H9 (cell line): ENCODE measurements at regions not wholly inside any gene's neighbourhood (a gene's known extent, or its start where the extent isn't known, plus 50 kb on each side); places are given as distances from the start of the nearest gene placed in this dataset.

Source experiments
- DNase-seq: peaks from one replicate; pipeline ENCODE4 v3.0.0-alpha.2; 2017
- H2AFZ ChIP-seq: one replicate; pipeline ENCODE4 v1.6.1; 2013; ENCODE audit warnings: mild to moderate bottlenecking, low read length, control low read depth, moderate library complexity
- H2AK5ac ChIP-seq: 2 replicates; pipeline ENCODE4 v1.6.1; 2013; ENCODE audit warnings: low read length, control low read depth, mixed read lengths; ENCODE audit not compliant: insufficient read length
- H2BK120ac ChIP-seq: one replicate; pipeline ENCODE4 v1.6.1; 2013; ENCODE audit warnings: low read depth, mild to moderate bottlenecking, low read length, control low read depth, inconsistent platforms; ENCODE audit not compliant: poor library complexity, severe bottlenecking
- H2BK12ac ChIP-seq: 2 replicates; pipeline ENCODE4 v1.6.1; 2013; ENCODE audit warnings: low read length, control low read depth, mixed read lengths, low read depth; ENCODE audit not compliant: insufficient read length
- H2BK15ac ChIP-seq: 2 replicates; pipeline ENCODE4 v1.6.1; 2013; ENCODE audit warnings: low read depth, low read length, control low read depth
- H2BK20ac ChIP-seq: one replicate; pipeline ENCODE4 v1.6.1; 2013; ENCODE audit warnings: low read depth, mild to moderate bottlenecking, low read length, control low read depth, inconsistent platforms; ENCODE audit not compliant: poor library complexity, severe bottlenecking
- H2BK5ac ChIP-seq: 2 replicates; pipeline ENCODE4 v1.6.1; 2013; ENCODE audit warnings: low read length, control low read depth, mixed read lengths; ENCODE audit not compliant: insufficient read length
- H3K14ac ChIP-seq: 2 replicates; pipeline ENCODE4 v1.6.1; 2013; ENCODE audit warnings: low read length, control low read depth; ENCODE audit not compliant: insufficient read depth
- H3K18ac ChIP-seq: 2 replicates; pipeline ENCODE4 v1.6.1; 2013; ENCODE audit warnings: low read depth, mild to moderate bottlenecking, mixed read lengths, low read length, control low read depth; ENCODE audit not compliant: insufficient read length
- H3K23ac ChIP-seq: 2 replicates; pipeline ENCODE4 v1.6.1; 2013; ENCODE audit warnings: low read length, control low read depth, mixed read lengths, low read depth; ENCODE audit not compliant: insufficient read length
- H3K23me2 ChIP-seq: 2 replicates; pipeline ENCODE4 v1.6.1; 2013; ENCODE audit warnings: low read depth, mild to moderate bottlenecking, mixed read lengths, low read length, control low read depth; ENCODE audit not compliant: insufficient read length, poor library complexity, severe bottlenecking
- H3K27ac ChIP-seq: 2 replicates; pipeline ENCODE4 v1.5.1; 2013; ENCODE audit warnings: low read length, control low read depth, mixed read lengths, low read depth; ENCODE audit not compliant: insufficient read length
- H3K27me3 ChIP-seq: 2 replicates; pipeline ENCODE4 v1.6.1; 2013; ENCODE audit warnings: low read length, control low read depth, inconsistent platforms; ENCODE audit not compliant: insufficient read depth
- H3K4ac ChIP-seq: 2 replicates; pipeline ENCODE4 v1.6.1; 2013; ENCODE audit warnings: low read depth, mild to moderate bottlenecking, control low read depth, inconsistent platforms, low read length, moderate library complexity
- H3K4me1 ChIP-seq: 2 replicates; pipeline ENCODE4 v1.6.1; 2013; ENCODE audit warnings: low read length, control low read depth, inconsistent platforms; ENCODE audit not compliant: insufficient read depth
- H3K4me2 ChIP-seq: 2 replicates; pipeline ENCODE4 v1.6.1; 2013; ENCODE audit warnings: low read length, control low read depth, mixed read lengths; ENCODE audit not compliant: insufficient read length, insufficient read depth
- H3K56ac ChIP-seq: 2 replicates; pipeline ENCODE4 v1.6.1; 2013; ENCODE audit warnings: low read depth, mild to moderate bottlenecking, mixed read lengths, low read length, control low read depth; ENCODE audit not compliant: insufficient read length
- H3K79me1 ChIP-seq: 2 replicates; pipeline ENCODE4 v1.6.1; 2013; ENCODE audit warnings: low read depth, mild to moderate bottlenecking, moderate library complexity, low read length, control low read depth, inconsistent platforms; ENCODE audit not compliant: insufficient read depth, poor library complexity, severe bottlenecking
- H3K79me2 ChIP-seq: 2 replicates; pipeline ENCODE4 v1.6.1; 2013; ENCODE audit warnings: low read length, control low read depth, inconsistent platforms; ENCODE audit not compliant: insufficient read depth
- H3K9ac ChIP-seq: 2 replicates; pipeline ENCODE4 v1.6.1; 2013; ENCODE audit warnings: low read length, control low read depth, mixed read lengths; ENCODE audit not compliant: insufficient read length; ENCODE audit errors: extremely low read depth
- H3K9me3 ChIP-seq: one replicate; pipeline ENCODE4 v1.6.1; 2013; ENCODE audit warnings: low read depth, low read length, inconsistent platforms; ENCODE audit not compliant: control insufficient read depth
- H3T11ph ChIP-seq: one replicate; pipeline ENCODE4 v1.6.1; 2013; ENCODE audit warnings: mild to moderate bottlenecking, low read length, control low read depth, inconsistent platforms
- H4K20me1 ChIP-seq: one replicate; pipeline ENCODE4 v1.6.1; 2013; ENCODE audit not compliant: control insufficient read depth, insufficient read length, insufficient read depth
- H4K5ac ChIP-seq: 2 replicates; pipeline ENCODE4 v1.6.1; 2013; ENCODE audit warnings: low read depth, mild to moderate bottlenecking, mixed read lengths, low read length, control low read depth; ENCODE audit not compliant: insufficient read length
- H4K8ac ChIP-seq: replicated peaks from 2 replicates; pipeline ENCODE4 v1.6.1; 2013; ENCODE audit warnings: low read length, control low read depth, mixed read lengths, low read depth; ENCODE audit not compliant: insufficient read length
- H4K91ac ChIP-seq: 2 replicates; pipeline ENCODE4 v1.6.1; 2013; ENCODE audit warnings: low read depth, mild to moderate bottlenecking, moderate library complexity, mixed read lengths, low read length, control low read depth; ENCODE audit not compliant: insufficient read length
- H3K27ac Mint-ChIP-seq, 3 experiments: 2 replicates in 2 of 3; 3 replicates in 1 of 3; pipeline ENCODE4 v1.8.0; 2020 to 2021; ENCODE audit warnings: mixed read lengths in 3 of 3, mild to moderate bottlenecking in 1 of 3, moderate library complexity in 1 of 3
- H3K27me3 Mint-ChIP-seq: 2 replicates; pipeline ENCODE4 v1.8.0; 2021; ENCODE audit warnings: low read depth, mild to moderate bottlenecking, moderate library complexity, mixed read lengths
- H3K36me3 Mint-ChIP-seq, 3 experiments: 2 replicates in 2 of 3; 3 replicates in 1 of 3; pipeline ENCODE4 v1.8.0; 2020 to 2021; ENCODE audit warnings: low read depth in 3 of 3, mixed read lengths in 3 of 3; ENCODE audit not compliant: insufficient read depth in 1 of 3
- H3K4me1 Mint-ChIP-seq, 2 experiments: 2 replicates each; pipeline ENCODE4 v1.8.0; 2020; ENCODE audit warnings: mixed read lengths in 2 of 2
- H3K4me3 Mint-ChIP-seq, 2 experiments: 2 replicates in 1 of 2; 3 replicates in 1 of 2; pipeline ENCODE4 v1.8.0; 2020 to 2021; ENCODE audit warnings: mild to moderate bottlenecking in 2 of 2, mixed read lengths in 2 of 2, moderate library complexity in 1 of 2
- H3K9me3 Mint-ChIP-seq, 2 experiments: 2 replicates in 1 of 2; 3 replicates in 1 of 2; pipeline ENCODE4 v1.8.0; 2020; ENCODE audit warnings: mild to moderate bottlenecking in 2 of 2, mixed read lengths in 2 of 2, moderate library complexity in 1 of 2
- WGBS: extraction: QIAGEN DNeasy Blood & Tissue Kit; methylation state at CpG from one replicate; pipeline ENCODE4 v1.1.7; 2013; ENCODE audit warnings: missing lambda C conversion rate, low lambda C conversion rate, mixed read lengths; ENCODE audit not compliant: insufficient read length; ENCODE audit errors: extremely low coverage; 5-methylcytosine and 5-hydroxymethylcytosine counted together
- TF ChIP-seq, protein P1 (sequence below): fragments of 200-600 bp; sonication (generic); conservative IDR thresholded peaks from 3 replicates; pipeline ENCODE4 v1.8.0; 2021; ENCODE audit warnings: antibody characterized with exemption, mild to moderate bottlenecking

DNA sequence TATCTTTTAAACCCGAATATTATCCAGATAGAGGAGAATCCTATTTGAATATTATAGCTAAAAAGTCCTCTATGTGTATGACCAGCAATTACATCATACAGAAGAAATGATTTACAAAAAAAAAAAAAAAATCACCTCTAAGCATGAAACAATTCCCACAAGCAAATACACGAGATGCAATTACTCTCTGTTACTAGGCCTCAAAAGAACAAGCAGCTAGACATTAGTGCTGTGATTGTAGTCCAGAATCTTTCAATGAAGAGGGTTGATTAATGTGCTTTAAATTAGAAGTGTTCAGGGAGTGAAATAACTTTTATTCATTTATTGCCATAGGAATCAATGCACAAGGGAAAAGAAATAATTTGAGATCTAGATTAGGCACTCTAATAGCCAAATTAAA lies 1379.5 kb upstream of the GBE1 start:
- H3K4me1 ChIP-seq, result no peaks in the 10 kb centered on the region
- no peak overlapping the region for H3K56ac ChIP-seq
- no peak overlapping the region for H4K8ac ChIP-seq
- H3K27me3 ChIP-seq, result no peaks in the 10 kb centered on the region
- no peaks in the 10 kb centered on the region for H3K79me2 ChIP-seq
- Mint-ChIP-seq H3K36me3 (no peaks in the 10 kb centered on the region), H3K27me3 (no peaks in the 10 kb centered on the region), H3K4me1 (no peaks in the 10 kb centered on the region), H3K4me3 (no peak overlapping the region), H3K27ac (no peak overlapping the region), H3K9me3 (no peaks in the 10 kb centered on the region)
- no peak for DNase-seq
- no peak overlapping the region for H3K18ac ChIP-seq
- no peak overlapping the region for H2BK20ac ChIP-seq
- no peak overlapping the region for H3K4ac ChIP-seq
- no peaks in the 10 kb centered on the region for H3K23me2 ChIP-seq
- no peaks in the 10 kb centered on the region for H3K9me3 ChIP-seq
- no peak overlapping the region for H2BK12ac ChIP-seq
- no peak overlapping the region for H2BK15ac ChIP-seq
- TF ChIP-seq, protein P1, sequence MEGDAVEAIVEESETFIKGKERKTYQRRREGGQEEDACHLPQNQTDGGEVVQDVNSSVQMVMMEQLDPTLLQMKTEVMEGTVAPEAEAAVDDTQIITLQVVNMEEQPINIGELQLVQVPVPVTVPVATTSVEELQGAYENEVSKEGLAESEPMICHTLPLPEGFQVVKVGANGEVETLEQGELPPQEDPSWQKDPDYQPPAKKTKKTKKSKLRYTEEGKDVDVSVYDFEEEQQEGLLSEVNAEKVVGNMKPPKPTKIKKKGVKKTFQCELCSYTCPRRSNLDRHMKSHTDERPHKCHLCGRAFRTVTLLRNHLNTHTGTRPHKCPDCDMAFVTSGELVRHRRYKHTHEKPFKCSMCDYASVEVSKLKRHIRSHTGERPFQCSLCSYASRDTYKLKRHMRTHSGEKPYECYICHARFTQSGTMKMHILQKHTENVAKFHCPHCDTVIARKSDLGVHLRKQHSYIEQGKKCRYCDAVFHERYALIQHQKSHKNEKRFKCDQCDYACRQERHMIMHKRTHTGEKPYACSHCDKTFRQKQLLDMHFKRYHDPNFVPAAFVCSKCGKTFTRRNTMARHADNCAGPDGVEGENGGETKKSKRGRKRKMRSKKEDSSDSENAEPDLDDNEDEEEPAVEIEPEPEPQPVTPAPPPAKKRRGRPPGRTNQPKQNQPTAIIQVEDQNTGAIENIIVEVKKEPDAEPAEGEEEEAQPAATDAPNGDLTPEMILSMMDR, result no peak
- H3K4me2 ChIP-seq, result no peak overlapping the region
- H4K5ac ChIP-seq, result no peak overlapping the region
- H2BK5ac ChIP-seq, result no peak overlapping the region
- H3K23ac ChIP-seq, result no peak overlapping the region
- no peak overlapping the region for H3T11ph ChIP-seq
- no CpG with 5 or more reads among the region's 2 CpGs for WGBS
- no peak overlapping the region for H3K27ac ChIP-seq
- H3K9ac ChIP-seq, result no peak overlapping the region
- no peak overlapping the region for H4K91ac ChIP-seq
- no peak overlapping the region for H3K14ac ChIP-seq
- no peak overlapping the region for H2BK120ac ChIP-seq
- no peaks in the 10 kb centered on the region for H4K20me1 ChIP-seq
- H2AK5ac ChIP-seq, result no peak overlapping the region
- H3K79me1 ChIP-seq, result no peaks in the 10 kb centered on the region
- H2AFZ ChIP-seq, result no peak overlapping the region
